H1 (cell line): ENCODE measurements at regions not wholly inside any gene's neighbourhood (a gene's known extent, or its start where the extent isn't known, plus 50 kb on each side); places are given as distances from the start of the nearest gene placed in this dataset.

Source experiments
- CHD2 ChIP-seq: IDR thresholded peaks from 2 replicates; pipeline ENCODE4 v1.6.1; 2012; ENCODE audit warnings: low read length, improper control_type of control experiment
- POLR2AphosphoS5 ChIP-seq: IDR thresholded peaks from 2 replicates; pipeline ENCODE4 v1.6.1; 2011; ENCODE audit warnings: low read depth, low read length
- RBBP5 ChIP-seq: IDR thresholded peaks from 2 replicates; pipeline ENCODE4 v1.7.1; 2012; ENCODE audit warnings: low read depth, mild to moderate bottlenecking, inconsistent platforms, low read length, moderate library complexity, borderline replicate concordance

DNA sequence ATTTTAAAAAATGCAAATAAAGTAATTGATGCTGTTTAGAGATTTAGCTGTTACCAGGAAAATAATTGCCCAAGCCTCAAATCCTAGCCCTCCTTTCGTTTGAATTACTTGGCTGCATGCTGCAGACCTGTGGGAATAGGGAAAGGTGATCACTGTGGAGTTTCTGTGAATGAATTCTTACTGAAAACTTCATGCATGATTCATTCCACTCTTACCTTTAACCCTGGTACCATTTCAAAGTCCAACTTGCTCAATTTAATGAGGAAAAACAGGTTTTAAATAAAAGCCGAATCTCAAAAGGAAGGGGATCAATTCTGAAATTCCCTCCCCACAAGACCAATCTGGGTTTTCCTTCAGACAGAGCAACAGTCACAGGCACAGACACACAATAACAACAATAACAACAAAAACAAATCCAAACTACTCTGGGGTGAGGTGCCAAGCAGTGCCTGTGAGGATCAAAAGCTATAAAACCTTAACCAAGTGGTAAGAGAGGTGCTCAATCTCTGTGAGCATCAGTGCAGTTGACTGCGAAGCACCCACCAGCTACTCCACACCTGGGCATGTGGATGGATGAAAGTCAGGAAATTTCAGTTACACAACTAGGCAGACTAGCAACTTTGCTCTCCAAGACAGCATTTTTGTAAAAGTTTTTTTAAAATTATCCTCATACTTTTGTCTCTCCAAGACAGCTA, 200.8 kb downstream of the CNTN3 start:
- TF ChIP-seq CHD2: no peak
- TF ChIP-seq RBBP5: no peak
- no peak for TF ChIP-seq POLR2AphosphoS5
